ENCODE measurements at regions not wholly inside any gene's neighbourhood (a gene's known extent, or its start where the extent isn't known, plus 50 kb on each side); places are given as distances from the start of the nearest gene placed in this dataset.

GRCh38 chr10:130758529-130758928 is 553.0 kb downstream of the TCERG1L start:
- Mint-ChIP-seq H3K36me3 (ENCODE audit: insufficient read depth) (no peaks in the 10 kb centered on the region), H3K4me3 (no peak overlapping the region), H3K4me1 (ENCODE audit: low read depth) (no peaks in the 10 kb centered on the region), H3K9me3 (peaks cover 18% of the 10 kb centered on the region), H3K27me3 (ENCODE audit: low read depth) (no peaks in the 10 kb centered on the region)
- no peak for ATAC-seq
- no peak for DNase-seq

GRCh38 chr10:130761032-130761575 is 550.4 kb downstream of the TCERG1L start:
- no peak for ATAC-seq
- no peaks in the 10 kb centered on the region for H3K36me3 Mint-ChIP-seq (ENCODE audit: insufficient read depth)
- no peaks in the 10 kb centered on the region for H3K27me3 Mint-ChIP-seq (ENCODE audit: low read depth)
- DNase-seq: no peak
- no peaks in the 10 kb centered on the region for H3K4me1 Mint-ChIP-seq (ENCODE audit: low read depth)
- no peak overlapping the region for H3K4me3 Mint-ChIP-seq
- peaks cover 6% of the 10 kb centered on the region for H3K9me3 Mint-ChIP-seq

GRCh38 chr10:130761788-130762301 is 549.7 kb downstream of the TCERG1L start:
- ATAC-seq (no peak), DNase-seq (no peak)
- Mint-ChIP-seq H3K9me3 (peaks cover 3% of the 10 kb centered on the region), H3K36me3 (ENCODE audit: insufficient read depth) (no peaks in the 10 kb centered on the region), H3K4me1 (ENCODE audit: low read depth) (no peaks in the 10 kb centered on the region), H3K4me3 (no peak overlapping the region), H3K27me3 (ENCODE audit: low read depth) (no peaks in the 10 kb centered on the region)

GRCh38 chr10:130762491-130762890 is 549.0 kb downstream of the TCERG1L start:
- ATAC-seq (no peak), DNase-seq (no peak)
- H3K27me3 Mint-ChIP-seq (ENCODE audit: low read depth): no peaks in the 10 kb centered on the region
- H3K4me1 Mint-ChIP-seq (ENCODE audit: low read depth): no peaks in the 10 kb centered on the region
- peaks cover 3% of the 10 kb centered on the region for H3K9me3 Mint-ChIP-seq
- no peak overlapping the region for H3K4me3 Mint-ChIP-seq
- no peaks in the 10 kb centered on the region for H3K36me3 Mint-ChIP-seq (ENCODE audit: insufficient read depth)

- ATAC-seq (no peak), DNase-seq (no peak)
- H3K4me1 Mint-ChIP-seq (ENCODE audit: low read depth): no peaks in the 10 kb centered on the region
- H3K27me3 Mint-ChIP-seq (ENCODE audit: low read depth): no peaks in the 10 kb centered on the region
- H3K36me3 Mint-ChIP-seq (ENCODE audit: insufficient read depth): no peaks in the 10 kb centered on the region
- no peak overlapping the region for H3K4me3 Mint-ChIP-seq
- peaks cover 5% of the 10 kb centered on the region for H3K9me3 Mint-ChIP-seq
Observed at GRCh38 chr10:130763071-130763470, 548.5 kb downstream of the TCERG1L start.

GRCh38 chr10:130763491-130763890 is 548.0 kb downstream of the TCERG1L start:
- no peaks in the 10 kb centered on the region for H3K27me3 Mint-ChIP-seq (ENCODE audit: low read depth)
- DNase-seq (no peak), ATAC-seq (no peak)
- H3K4me1 Mint-ChIP-seq (ENCODE audit: low read depth): no peaks in the 10 kb centered on the region
- no peaks in the 10 kb centered on the region for H3K36me3 Mint-ChIP-seq (ENCODE audit: insufficient read depth)
- H3K4me3 Mint-ChIP-seq: no peak overlapping the region
- peaks cover 9% of the 10 kb centered on the region for H3K9me3 Mint-ChIP-seq

GRCh38 chr10:130764651-130765050 is 546.9 kb downstream of the TCERG1L start:
- Mint-ChIP-seq H3K27me3 (ENCODE audit: low read depth) (no peaks in the 10 kb centered on the region), H3K4me1 (ENCODE audit: low read depth) (no peaks in the 10 kb centered on the region), H3K9me3 (peaks cover 10% of the 10 kb centered on the region), H3K4me3 (no peak overlapping the region), H3K36me3 (ENCODE audit: insufficient read depth) (no peaks in the 10 kb centered on the region)
- ATAC-seq (no peak), DNase-seq (no peak)

GRCh38 chr10:130766071-130766470 is 545.5 kb downstream of the TCERG1L start:
- no peak overlapping the region for H3K4me3 Mint-ChIP-seq
- H3K9me3 Mint-ChIP-seq: peaks cover 6% of the 10 kb centered on the region
- DNase-seq (no peak), ATAC-seq (no peak)
- no peaks in the 10 kb centered on the region for H3K36me3 Mint-ChIP-seq (ENCODE audit: insufficient read depth)
- no peaks in the 10 kb centered on the region for H3K27me3 Mint-ChIP-seq (ENCODE audit: low read depth)
- H3K4me1 Mint-ChIP-seq (ENCODE audit: low read depth): no peaks in the 10 kb centered on the region

- Mint-ChIP-seq H3K9me3 (peaks cover 6% of the 10 kb centered on the region), H3K36me3 (ENCODE audit: insufficient read depth) (no peaks in the 10 kb centered on the region), H3K4me3 (no peak overlapping the region), H3K4me1 (ENCODE audit: low read depth) (no peaks in the 10 kb centered on the region), H3K27me3 (ENCODE audit: low read depth) (no peaks in the 10 kb centered on the region)
- no peak for ATAC-seq
- DNase-seq: no peak
Observed at GRCh38 chr10:130767116-130767730, 544.3 kb downstream of the TCERG1L start.

GRCh38 chr10:130769146-130770017 is 542.1 kb downstream of the TCERG1L start:
- H3K9me3 Mint-ChIP-seq: peaks cover 6% of the 10 kb centered on the region
- no peak overlapping the region for H3K4me3 Mint-ChIP-seq
- no peaks in the 10 kb centered on the region for H3K36me3 Mint-ChIP-seq (ENCODE audit: insufficient read depth)
- no peaks in the 10 kb centered on the region for H3K4me1 Mint-ChIP-seq (ENCODE audit: low read depth)
- DNase-seq (no peak), ATAC-seq (no peak)
- peaks cover 6% of the 10 kb centered on the region for H3K27me3 Mint-ChIP-seq (ENCODE audit: low read depth)

GRCh38 chr10:130770018-130770630 is 541.4 kb downstream of the TCERG1L start:
- ATAC-seq (no peak), DNase-seq (no peak)
- Mint-ChIP-seq H3K36me3 (ENCODE audit: insufficient read depth) (no peaks in the 10 kb centered on the region), H3K4me3 (no peak overlapping the region), H3K9me3 (peaks cover 6% of the 10 kb centered on the region), H3K4me1 (ENCODE audit: low read depth) (no peaks in the 10 kb centered on the region), H3K27me3 (ENCODE audit: low read depth) (peaks cover 6% of the 10 kb centered on the region)

- no peaks in the 10 kb centered on the region for H3K36me3 Mint-ChIP-seq (ENCODE audit: insufficient read depth)
- H3K27me3 Mint-ChIP-seq (ENCODE audit: low read depth): peaks cover 6% of the 10 kb centered on the region
- no peaks in the 10 kb centered on the region for H3K4me1 Mint-ChIP-seq (ENCODE audit: low read depth)
- no peak for DNase-seq
- ATAC-seq: no peak
- H3K9me3 Mint-ChIP-seq: peaks cover 6% of the 10 kb centered on the region
- H3K4me3 Mint-ChIP-seq: no peak overlapping the region
Observed at GRCh38 chr10:130771491-130771946, 540.0 kb downstream of the TCERG1L start.

- Mint-ChIP-seq H3K4me1 (ENCODE audit: low read depth) (no peaks in the 10 kb centered on the region), H3K27me3 (ENCODE audit: low read depth) (peaks cover 6% of the 10 kb centered on the region), H3K9me3 (peaks cover 6% of the 10 kb centered on the region), H3K4me3 (no peak overlapping the region), H3K36me3 (ENCODE audit: insufficient read depth) (no peaks in the 10 kb centered on the region)
- DNase-seq: no peak
- ATAC-seq: no peak
Observed at GRCh38 chr10:130772056-130772455, 539.5 kb downstream of the TCERG1L start.

GRCh38 chr10:130772676-130773075 is 538.8 kb downstream of the TCERG1L start:
- Mint-ChIP-seq H3K36me3 (ENCODE audit: insufficient read depth) (no peaks in the 10 kb centered on the region), H3K4me1 (ENCODE audit: low read depth) (no peaks in the 10 kb centered on the region), H3K27me3 (ENCODE audit: low read depth) (peaks cover 6% of the 10 kb centered on the region), H3K9me3 (peaks cover 6% of the 10 kb centered on the region), H3K4me3 (no peak overlapping the region)
- no peak for ATAC-seq
- no peak for DNase-seq

Data from activated T-cell treated with anti-CD3 and anti-CD28 coated beads, Interleukin-2, amount 50 U/mL, for 4 hours (primary cell).